Epithelial cell of proximal tubule (primary cell): ENCODE measurements at regions not wholly inside any gene's neighbourhood (a gene's known extent, or its start where the extent isn't known, plus 50 kb on each side); places are given as distances from the start of the nearest gene placed in this dataset.

Experiments
- DNase-seq: peaks from one replicate; pipeline ENCODE4 v3.0.0-alpha.2; 2011; ENCODE audit warnings: low read depth
- H3K4me3 ChIP-seq: 2 replicates; pipeline ENCODE4 v1.5.1; 2011; ENCODE audit warnings: low read depth, mild to moderate bottlenecking, low read length
- CTCF ChIP-seq: conservative IDR thresholded peaks from 2 replicates; pipeline ENCODE4 v1.5.1; 2012; ENCODE audit warnings: low read depth, mild to moderate bottlenecking, low read length

- TF ChIP-seq CTCF, result no peak
- DNase-seq, result no peak
- no peak overlapping the region for H3K4me3 ChIP-seq
These were observed 639.5 kb upstream of the AADAT start for GRCh38 chr4:170729236-170729635.

- no peak for DNase-seq
- TF ChIP-seq CTCF, result no peak
- H3K4me3 ChIP-seq, result no peak overlapping the region
These were observed 634.4 kb upstream of the AADAT start for GRCh38 chr4:170724191-170724590.

- H3K4me3 ChIP-seq, result no peak overlapping the region
These were observed 633.4 kb upstream of the AADAT start for GRCh38 chr4:170723171-170723570.

GRCh38 chr4:170721812-170722373 lies 632.1 kb upstream of the AADAT start:
- no peak overlapping the region for H3K4me3 ChIP-seq
- no peak for DNase-seq
- no peak for TF ChIP-seq CTCF

More at GRCh38 chr4:170723171-170723570, 633.4 kb upstream of the AADAT start:
- no peak for DNase-seq
- TF ChIP-seq CTCF, result no peak

GRCh38 chr4:170716868-170717267 lies 627.1 kb upstream of the AADAT start:
- no peak for DNase-seq
- TF ChIP-seq CTCF, result no peak
- no peak overlapping the region for H3K4me3 ChIP-seq

GRCh38 chr4:170705907-170706306 lies 616.2 kb upstream of the AADAT start:
- no peak for TF ChIP-seq CTCF
- no peak for DNase-seq
- no peak overlapping the region for H3K4me3 ChIP-seq

- H3K4me3 ChIP-seq, result no peak overlapping the region
- no peak for TF ChIP-seq CTCF
- DNase-seq, result no peak
These were observed 610.3 kb upstream of the AADAT start for GRCh38 chr4:170700064-170700463.
